ENCODE measurements at regions not wholly inside any gene's neighbourhood (a gene's known extent, or its start where the extent isn't known, plus 50 kb on each side); places are given as distances from the start of the nearest gene placed in this dataset.
A peak's percentile ranks its signal among the peaks of the same experiment; 100 is the strongest.

- Histone ChIP-seq H3K9ac (ENCODE audit: insufficient read depth, low read length, poor library complexity, severe bottlenecking) (no peak overlapping the region), H3K9me3 (replicated peaks in 1 of 2; ENCODE audit: control insufficient read depth in 1 of 2, insufficient read depth in 1 of 2, low read length in 2 of 2) (no peaks in the 10 kb centered on the region), H3K4me3 (replicated peaks in 1 of 3; ENCODE audit: low read depth in 2 of 3, low read length in 3 of 3) (no peak overlapping the region), H3K36me3 (replicated peaks in 1 of 2; ENCODE audit: control insufficient read depth in 1 of 2, insufficient read depth in 2 of 2, low read length in 2 of 2) (no peaks in the 10 kb centered on the region), H3K4me1 (ENCODE audit: control insufficient read depth in 1 of 2, insufficient read depth in 2 of 2, low read length in 2 of 2) (peaks cover 12 to 18% of the 10 kb centered on the region in 2 donors), H4K20me1 (ENCODE audit: insufficient read depth, low read length) (no peaks in the 10 kb centered on the region), H2AFZ (ENCODE audit: insufficient read depth, low read depth, low read length, poor library complexity, severe bottlenecking) (peak overlapping the region; percentile 41), H3K27ac (ENCODE audit: low read depth in 1 of 2, low read length in 2 of 2) (no peak overlapping the region), H3K27me3 (ENCODE audit: control insufficient read depth in 2 of 2, insufficient read depth in 2 of 2, low read length in 2 of 2) (no peaks in the 10 kb centered on the region), H3K79me2 (ENCODE audit: insufficient read depth, low read length) (no peaks in the 10 kb centered on the region), H3K4me2 (replicated peaks; ENCODE audit: extremely low read depth, low read length, poor library complexity, severe bottlenecking) (peak overlapping the region; percentile 12)
- Mint-ChIP-seq H3K27me3 (ENCODE audit: low read depth in 3 of 3) (peaks cover 0 to 1% (median 0%) of the 10 kb centered on the region in 3 donors), H3K9me3 (peaks cover 0 to 3% (median 2%) of the 10 kb centered on the region in 7 donors), H3K4me3 (no peak overlapping the region), H3K27ac (peak overlapping the region in 1 of 7 donors; percentile 12), H3K4me1 (peaks cover 17% of the 10 kb centered on the region), H3K36me3 (no peaks in the 10 kb centered on the region)
- peak in 2 of 3 donors; percentile 8 to 15 for DNase-seq
- WGBS (ENCODE audit: insufficient coverage): no CpG with 5 or more reads among the region's 1 CpG
- TF ChIP-seq CTCF (IDR thresholded peaks at IDR 0.05): no peak
- intact Hi-C loops (cut with micrococcal nuclease): no loop called here
Measured at GRCh38 chr1:98315309-98315708, 346.2 kb upstream of the SNX7 start.

- H4K20me1 ChIP-seq (ENCODE audit: insufficient read depth, low read length): no peaks in the 10 kb centered on the region
- peaks cover 0 to 7% (median 3%) of the 10 kb centered on the region in 7 donors for H3K9me3 Mint-ChIP-seq
- no peaks in the 10 kb centered on the region for H3K9me3 ChIP-seq (replicated peaks in 1 of 2; ENCODE audit: control insufficient read depth in 1 of 2, insufficient read depth in 1 of 2, low read length in 2 of 2)
- intact Hi-C loops (cut with micrococcal nuclease): no loop called here
- WGBS (ENCODE audit: insufficient coverage): 83% methylated on average over 1 of the region's 1 CpG
- no peak for DNase-seq
- no peaks in the 10 kb centered on the region for H3K79me2 ChIP-seq (ENCODE audit: insufficient read depth, low read length)
- H3K4me3 Mint-ChIP-seq: no peak overlapping the region
- H3K36me3 Mint-ChIP-seq: no peaks in the 10 kb centered on the region
- H2AFZ ChIP-seq (ENCODE audit: insufficient read depth, low read depth, low read length, poor library complexity, severe bottlenecking): no peak overlapping the region
- H3K4me1 Mint-ChIP-seq: peaks cover 21% of the 10 kb centered on the region
- H3K27me3 Mint-ChIP-seq (ENCODE audit: low read depth in 3 of 3): peaks cover 0 to 1% (median 0%) of the 10 kb centered on the region in 3 donors
- H3K27ac ChIP-seq (ENCODE audit: low read depth in 1 of 2, low read length in 2 of 2): no peak overlapping the region
- no peak for TF ChIP-seq CTCF (IDR thresholded peaks at IDR 0.05)
- peaks cover 12 to 23% of the 10 kb centered on the region in 2 donors for H3K4me1 ChIP-seq (ENCODE audit: control insufficient read depth in 1 of 2, insufficient read depth in 2 of 2, low read length in 2 of 2)
- H3K9ac ChIP-seq (ENCODE audit: insufficient read depth, low read length, poor library complexity, severe bottlenecking): no peak overlapping the region
- no peak overlapping the region for H3K27ac Mint-ChIP-seq
- H3K4me2 ChIP-seq (replicated peaks; ENCODE audit: extremely low read depth, low read length, poor library complexity, severe bottlenecking): no peak overlapping the region
- H3K4me3 ChIP-seq (replicated peaks in 1 of 3; ENCODE audit: low read depth in 2 of 3, low read length in 3 of 3): no peak overlapping the region
- H3K36me3 ChIP-seq (replicated peaks in 1 of 2; ENCODE audit: control insufficient read depth in 1 of 2, insufficient read depth in 2 of 2, low read length in 2 of 2): no peaks in the 10 kb centered on the region
- H3K27me3 ChIP-seq (ENCODE audit: control insufficient read depth in 2 of 2, insufficient read depth in 2 of 2, low read length in 2 of 2): no peaks in the 10 kb centered on the region
Measured at GRCh38 chr1:98314601-98315000, 346.9 kb upstream of the SNX7 start.
